ENCODE measurements at regions not wholly inside any gene's neighbourhood (a gene's known extent, or its start where the extent isn't known, plus 50 kb on each side); places are given as distances from the start of the nearest gene placed in this dataset.

DNA sequence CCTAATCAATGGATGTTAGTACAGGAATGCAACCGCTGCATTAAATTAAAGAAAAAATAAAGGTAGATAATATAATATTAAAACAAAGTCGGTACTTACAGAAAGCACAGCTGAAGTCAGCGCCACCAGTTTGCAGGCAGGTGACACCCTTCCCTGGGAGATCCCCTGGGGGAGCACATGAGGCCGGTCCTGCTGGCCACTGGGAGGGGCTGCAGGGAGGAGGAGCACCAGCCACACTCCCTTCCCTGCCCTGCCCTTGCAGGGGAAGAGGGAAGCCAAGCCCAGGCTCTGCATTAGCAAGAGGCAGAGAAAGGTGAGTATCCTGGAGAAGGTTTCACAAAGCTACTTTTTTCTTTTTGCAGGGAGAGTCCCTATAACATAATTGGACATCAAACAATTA, 507.0 kb downstream of the AJAP1 start:
- H3K9me3 Mint-ChIP-seq: peaks cover 3% of the 10 kb centered on the region
- H3K27ac Mint-ChIP-seq: no peak overlapping the region
- no peaks in the 10 kb centered on the region for H3K36me3 Mint-ChIP-seq
- intact Hi-C loops (cut with micrococcal nuclease): no loop called here
- POLR2A ChIA-PET: no interaction called here
- no peak overlapping the region for H3K4me3 Mint-ChIP-seq
- CTCF ChIA-PET: no interaction called here
- no peaks in the 10 kb centered on the region for H3K4me1 Mint-ChIP-seq (ENCODE audit: low read depth)
- H3K27me3 Mint-ChIP-seq: peaks cover 12% of the 10 kb centered on the region
- DNase-seq: no peak

DNA sequence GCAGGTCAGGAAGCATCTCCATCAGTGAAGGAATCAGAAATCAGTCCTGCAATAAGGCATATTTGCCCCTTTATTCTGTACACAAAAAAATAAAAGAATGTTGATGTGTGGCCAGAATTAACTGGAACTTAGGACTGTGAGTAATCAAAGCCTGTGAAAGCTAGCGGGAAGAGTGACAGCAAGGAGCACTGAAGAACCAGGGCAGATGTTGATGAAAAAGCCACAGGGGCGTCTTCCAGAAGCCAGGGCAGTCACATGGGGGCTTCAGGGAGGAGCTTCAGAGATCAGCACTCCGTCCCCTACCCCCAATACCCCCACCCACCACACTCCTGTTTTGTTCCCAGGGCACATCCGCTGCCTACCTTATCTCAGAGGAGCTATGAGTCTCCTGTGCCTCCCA, 502.8 kb downstream of the AJAP1 start:
- intact Hi-C loops (cut with micrococcal nuclease): no loop called here
- Mint-ChIP-seq H3K27me3 (peaks cover 4% of the 10 kb centered on the region), H3K27ac (no peak overlapping the region), H3K36me3 (peaks cover 1% of the 10 kb centered on the region), H3K9me3 (peaks cover 3% of the 10 kb centered on the region), H3K4me1 (ENCODE audit: low read depth) (no peaks in the 10 kb centered on the region), H3K4me3 (no peak overlapping the region)
- POLR2A ChIA-PET: no interaction called here
- CTCF ChIA-PET: no interaction called here
- DNase-seq: no peak

DNA sequence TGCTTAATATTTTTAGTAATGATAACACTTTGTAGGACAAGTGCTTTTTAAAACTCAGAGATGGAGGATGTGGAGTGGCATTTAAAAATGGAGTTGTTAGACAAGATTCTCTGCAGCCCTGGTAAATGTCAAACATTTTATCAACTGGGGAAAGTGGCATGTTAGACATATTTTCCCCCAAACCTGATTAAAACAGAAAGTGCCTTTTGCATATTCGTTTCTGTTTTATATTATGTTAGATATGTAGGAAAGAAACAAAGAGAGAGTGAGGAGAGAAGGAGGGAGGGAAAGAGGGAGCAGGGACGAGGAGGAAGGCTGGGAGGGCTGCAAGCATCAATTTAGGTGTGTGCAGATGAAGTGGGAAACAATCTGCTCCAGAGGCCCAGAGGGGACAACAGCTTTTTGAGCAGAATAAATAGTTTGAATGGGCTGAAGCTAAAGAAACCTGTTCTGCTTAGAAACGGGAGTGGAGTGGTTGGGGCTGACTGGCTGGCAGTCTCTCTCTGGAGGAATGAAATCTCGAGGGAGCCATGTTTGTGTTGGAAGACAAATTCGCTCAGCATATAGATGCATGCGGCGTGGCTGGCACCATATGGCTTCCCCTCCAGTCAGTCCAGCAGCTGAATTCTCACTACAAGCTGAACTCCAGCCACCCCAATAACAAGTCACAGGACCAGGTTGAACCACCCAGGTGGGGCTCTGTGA, 502.2 kb downstream of the AJAP1 start:
- ChIA-PET POLR2A (no interaction called here), CTCF (no interaction called here)
- H3K4me3 Mint-ChIP-seq: no peak overlapping the region
- H3K9me3 Mint-ChIP-seq: peaks cover 3% of the 10 kb centered on the region
- intact Hi-C loops (cut with micrococcal nuclease): no loop called here
- H3K36me3 Mint-ChIP-seq: peaks cover 1% of the 10 kb centered on the region
- peaks cover 4% of the 10 kb centered on the region for H3K27me3 Mint-ChIP-seq
- no peaks in the 10 kb centered on the region for H3K4me1 Mint-ChIP-seq (ENCODE audit: low read depth)
- H3K27ac Mint-ChIP-seq: no peak overlapping the region
- DNase-seq: no peak

DNA sequence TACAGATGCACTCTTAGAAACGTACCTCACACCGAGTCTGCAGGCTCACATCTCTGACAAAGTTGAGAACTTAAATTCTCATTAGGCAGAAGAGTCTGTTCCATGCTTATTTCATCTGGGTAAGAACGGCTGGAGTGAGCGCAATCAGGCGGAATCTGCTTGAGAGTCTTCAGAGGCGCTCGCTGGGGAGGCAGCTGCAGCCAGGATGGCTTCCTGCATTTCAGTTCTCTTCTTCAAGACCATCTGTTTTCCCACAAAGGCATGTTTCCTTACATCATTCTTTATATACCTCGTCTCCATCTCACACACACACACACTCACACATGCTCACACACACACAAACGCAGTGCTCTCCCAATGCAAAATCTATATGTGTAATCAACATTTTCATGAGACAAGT, 497.1 kb downstream of the AJAP1 start:
- no peak for DNase-seq
- Mint-ChIP-seq H3K4me1 (ENCODE audit: low read depth) (no peaks in the 10 kb centered on the region), H3K4me3 (no peak overlapping the region), H3K27me3 (peaks cover 2% of the 10 kb centered on the region), H3K9me3 (no peaks in the 10 kb centered on the region), H3K27ac (no peak overlapping the region), H3K36me3 (peaks cover 1% of the 10 kb centered on the region)
- CTCF ChIA-PET: no interaction called here
- intact Hi-C loops (cut with micrococcal nuclease): no loop called here
- POLR2A ChIA-PET: no interaction called here

DNA sequence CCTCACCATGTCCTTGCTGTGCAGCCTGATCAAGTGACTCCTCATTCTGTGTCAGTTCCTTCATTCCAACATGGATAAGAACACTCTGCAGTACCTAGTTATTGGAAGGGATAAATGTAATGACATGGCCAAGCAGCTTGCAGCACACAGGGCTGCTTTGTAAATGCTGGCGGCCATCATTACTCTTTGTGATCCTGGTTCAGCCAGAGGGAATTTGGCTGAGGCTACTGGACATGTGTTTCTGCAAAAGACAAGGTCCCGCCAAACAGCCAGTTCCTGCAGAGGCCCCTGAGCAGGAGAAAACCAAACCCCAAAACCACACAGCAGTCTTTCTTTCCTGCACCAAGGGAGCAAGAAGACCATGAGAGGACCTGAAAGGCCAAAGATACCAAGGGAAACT, 495.8 kb downstream of the AJAP1 start:
- CTCF ChIA-PET: no interaction called here
- POLR2A ChIA-PET: no interaction called here
- no peaks in the 10 kb centered on the region for H3K4me1 Mint-ChIP-seq (ENCODE audit: low read depth)
- peaks cover 1% of the 10 kb centered on the region for H3K36me3 Mint-ChIP-seq
- intact Hi-C loops (cut with micrococcal nuclease): no loop called here
- DNase-seq: no peak
- no peak overlapping the region for H3K27ac Mint-ChIP-seq
- H3K4me3 Mint-ChIP-seq: no peak overlapping the region
- no peaks in the 10 kb centered on the region for H3K9me3 Mint-ChIP-seq
- peaks cover 3% of the 10 kb centered on the region for H3K27me3 Mint-ChIP-seq

DNA sequence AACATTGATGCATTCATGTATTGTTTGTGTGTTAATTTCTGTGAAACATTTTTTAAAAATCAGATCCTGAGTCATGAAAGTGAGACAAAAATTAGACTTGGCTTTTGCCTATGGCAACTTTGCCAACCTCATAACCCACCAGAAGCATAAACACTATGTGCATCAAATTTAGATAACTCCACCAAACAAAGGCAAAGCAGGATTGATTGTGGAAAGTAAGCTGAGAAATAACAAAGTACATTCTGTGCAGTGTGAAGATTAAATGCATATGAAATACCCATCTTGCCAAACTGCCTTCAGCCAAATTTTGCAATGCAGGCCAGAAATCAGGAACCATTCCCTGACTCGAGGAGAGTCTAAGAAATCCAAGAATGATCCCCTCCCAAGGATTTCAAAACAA, 493.4 kb downstream of the AJAP1 start:
- intact Hi-C loops (cut with micrococcal nuclease): no loop called here
- no peak overlapping the region for H3K4me3 Mint-ChIP-seq
- H3K4me1 Mint-ChIP-seq (ENCODE audit: low read depth): no peaks in the 10 kb centered on the region
- DNase-seq: no peak
- no peak overlapping the region for H3K27ac Mint-ChIP-seq
- no peaks in the 10 kb centered on the region for H3K9me3 Mint-ChIP-seq
- ChIA-PET POLR2A (no interaction called here), CTCF (no interaction called here)
- no peaks in the 10 kb centered on the region for H3K36me3 Mint-ChIP-seq
- H3K27me3 Mint-ChIP-seq: peaks cover 16% of the 10 kb centered on the region

DNA sequence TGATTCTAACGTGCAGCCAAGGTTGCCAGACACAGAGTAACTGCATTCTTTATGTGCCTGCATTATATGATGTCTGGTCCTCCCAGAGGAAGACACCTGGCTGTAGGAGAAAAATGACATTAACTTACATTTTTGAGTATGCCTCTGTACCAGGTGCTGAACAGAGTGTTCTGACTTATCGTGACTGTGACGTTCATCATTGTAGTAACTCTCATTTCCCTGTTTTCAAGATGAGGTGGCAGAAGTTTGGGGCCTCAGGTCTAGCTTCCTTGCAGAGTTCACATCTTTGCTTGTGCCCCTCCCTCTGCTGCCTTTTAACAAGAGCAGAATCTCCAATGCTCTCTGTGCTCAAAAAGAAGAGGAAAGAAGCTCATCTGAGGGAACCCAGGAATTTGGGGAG, 488.0 kb downstream of the AJAP1 start:
- no peaks in the 10 kb centered on the region for H3K9me3 Mint-ChIP-seq
- H3K4me1 Mint-ChIP-seq (ENCODE audit: low read depth): no peaks in the 10 kb centered on the region
- no peaks in the 10 kb centered on the region for H3K36me3 Mint-ChIP-seq
- peak; percentile 15 for DNase-seq
- intact Hi-C loops (cut with micrococcal nuclease): no loop called here
- CTCF ChIA-PET: no interaction called here
- peaks cover 16% of the 10 kb centered on the region for H3K27me3 Mint-ChIP-seq
- H3K4me3 Mint-ChIP-seq: no peak overlapping the region
- H3K27ac Mint-ChIP-seq: no peak overlapping the region
- POLR2A ChIA-PET: no interaction called here

DNA sequence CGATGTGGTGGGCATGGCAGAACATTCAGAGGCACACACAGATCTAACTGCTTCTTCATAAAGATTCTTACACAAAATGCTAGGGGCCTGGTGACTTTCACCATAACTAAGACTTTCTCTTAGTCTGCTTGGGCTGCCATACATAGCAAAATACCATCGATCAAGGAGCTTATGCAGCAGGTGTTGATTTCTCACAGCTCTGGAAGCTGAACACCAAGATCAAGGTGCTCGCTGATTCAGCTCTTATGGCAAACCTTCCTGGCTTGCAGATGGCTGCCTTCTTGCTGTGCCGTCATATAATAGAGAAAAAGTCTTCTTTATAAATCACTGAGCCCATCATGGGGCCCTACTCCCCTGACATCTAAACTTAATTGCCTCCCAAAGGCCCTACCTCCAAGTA, 487.3 kb downstream of the AJAP1 start:
- Mint-ChIP-seq H3K9me3 (no peaks in the 10 kb centered on the region), H3K4me3 (no peak overlapping the region), H3K36me3 (no peaks in the 10 kb centered on the region), H3K27me3 (peaks cover 16% of the 10 kb centered on the region), H3K4me1 (ENCODE audit: low read depth) (no peaks in the 10 kb centered on the region), H3K27ac (no peak overlapping the region)
- intact Hi-C loops (cut with micrococcal nuclease): no loop called here
- DNase-seq: no peak
- POLR2A ChIA-PET: no interaction called here
- CTCF ChIA-PET: no interaction called here

DNA sequence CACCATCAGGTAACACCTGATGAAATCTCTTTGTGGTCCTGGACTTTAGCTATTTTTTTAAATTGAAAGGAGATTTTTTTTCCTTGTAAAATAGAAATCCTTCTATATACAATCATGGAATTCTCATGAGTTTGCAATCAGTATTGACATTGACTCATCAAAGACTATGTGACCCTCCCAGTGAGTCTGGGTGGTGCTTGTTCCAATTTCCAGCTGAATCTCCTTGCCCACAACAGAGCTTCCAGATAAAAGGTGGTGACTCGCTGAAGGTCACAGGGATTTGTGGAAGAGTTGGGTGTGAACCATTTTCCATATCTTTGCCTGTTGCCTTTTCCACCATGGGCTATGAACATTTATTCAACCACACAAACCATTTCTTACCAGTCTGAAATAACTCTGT, 486.6 kb downstream of the AJAP1 start:
- H3K9me3 Mint-ChIP-seq: no peaks in the 10 kb centered on the region
- intact Hi-C loops (cut with micrococcal nuclease): no loop called here
- ChIA-PET CTCF (no interaction called here), POLR2A (no interaction called here)
- H3K36me3 Mint-ChIP-seq: no peaks in the 10 kb centered on the region
- H3K27me3 Mint-ChIP-seq: peaks cover 16% of the 10 kb centered on the region
- no peak overlapping the region for H3K4me3 Mint-ChIP-seq
- no peak for DNase-seq
- no peaks in the 10 kb centered on the region for H3K4me1 Mint-ChIP-seq (ENCODE audit: low read depth)
- H3K27ac Mint-ChIP-seq: no peak overlapping the region

DNA sequence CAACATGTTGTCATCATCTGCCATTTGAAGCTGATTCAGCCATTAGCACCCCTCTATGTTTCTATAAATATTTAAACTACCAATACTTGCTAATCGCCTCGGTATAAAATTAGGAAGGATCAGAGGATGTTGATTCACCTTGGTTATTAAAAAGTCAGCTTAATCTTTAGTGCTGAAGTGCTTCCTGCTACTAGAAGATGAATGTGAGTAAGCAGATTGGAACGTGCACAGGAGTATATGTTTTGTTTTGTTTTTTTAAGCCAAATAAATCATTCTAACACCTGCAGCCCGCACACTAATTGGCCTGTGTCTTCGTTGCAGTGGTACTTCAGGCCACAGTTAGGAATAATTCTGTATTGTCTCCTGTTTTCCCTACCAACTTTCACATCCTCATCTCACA, 485.7 kb downstream of the AJAP1 start:
- Mint-ChIP-seq H3K4me1 (ENCODE audit: low read depth) (no peaks in the 10 kb centered on the region), H3K27me3 (peaks cover 12% of the 10 kb centered on the region), H3K36me3 (no peaks in the 10 kb centered on the region), H3K9me3 (no peaks in the 10 kb centered on the region), H3K27ac (no peak overlapping the region), H3K4me3 (no peak overlapping the region)
- no peak for DNase-seq
- CTCF ChIA-PET: no interaction called here
- POLR2A ChIA-PET: no interaction called here
- intact Hi-C loops (cut with micrococcal nuclease): no loop called here

DNA sequence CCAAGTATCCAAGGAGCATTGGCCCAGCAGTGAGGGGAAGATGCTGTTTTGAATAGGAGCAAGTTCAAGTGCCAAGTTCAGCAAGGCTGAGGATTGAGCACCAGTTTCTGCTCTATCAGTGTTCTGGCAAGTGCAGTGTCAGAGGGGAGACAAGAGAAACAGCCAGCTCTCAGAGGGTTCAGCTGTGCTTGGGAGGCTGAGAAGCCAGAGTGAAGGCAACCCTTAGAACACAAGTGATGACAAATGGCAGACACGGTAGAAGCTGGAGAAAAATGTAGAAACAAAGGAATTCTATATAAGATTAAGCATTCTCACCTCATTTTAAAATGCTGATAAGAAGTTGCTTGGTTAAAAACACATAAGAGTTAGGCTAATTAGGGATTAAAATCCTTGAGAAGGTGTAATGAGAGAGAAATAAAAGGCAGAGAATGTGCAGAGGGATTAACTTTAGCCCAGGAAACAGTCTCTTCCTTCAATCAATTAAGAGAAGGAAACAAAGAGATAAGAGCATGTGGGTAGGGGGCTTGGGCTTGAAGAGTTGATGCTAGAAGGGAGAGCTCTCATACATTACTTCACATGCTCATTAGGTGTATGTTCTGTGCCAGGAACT, 475.4 kb downstream of the AJAP1 start:
- POLR2A ChIA-PET: no interaction called here
- intact Hi-C loops (cut with micrococcal nuclease): no loop called here
- Mint-ChIP-seq H3K4me3 (no peak overlapping the region), H3K9me3 (peaks cover 6% of the 10 kb centered on the region), H3K4me1 (ENCODE audit: low read depth) (peaks cover 1% of the 10 kb centered on the region), H3K27me3 (peaks cover 4% of the 10 kb centered on the region), H3K36me3 (no peaks in the 10 kb centered on the region), H3K27ac (no peak overlapping the region)
- DNase-seq: no peak
- CTCF ChIA-PET: no interaction called here

DNA sequence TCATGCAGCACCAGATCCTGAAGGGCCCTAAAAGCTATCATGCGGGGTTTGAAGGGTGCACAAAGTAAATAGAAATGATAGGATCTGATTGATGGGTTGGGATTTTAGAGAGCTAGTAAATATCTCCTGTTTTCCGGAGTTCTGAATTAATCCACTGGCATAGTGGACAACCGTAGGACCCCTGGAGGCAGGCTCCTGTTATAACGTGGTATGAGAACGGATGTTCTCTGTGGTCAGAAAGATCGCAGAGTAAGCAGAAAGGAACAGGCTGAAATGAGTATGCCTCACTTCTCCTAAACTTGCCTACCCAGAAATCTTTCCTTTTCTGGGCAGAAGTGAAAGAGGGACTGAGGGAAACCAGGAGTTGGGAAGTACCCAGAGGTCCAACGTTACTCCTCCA, 470.8 kb downstream of the AJAP1 start:
- no peaks in the 10 kb centered on the region for H3K36me3 Mint-ChIP-seq

DNA sequence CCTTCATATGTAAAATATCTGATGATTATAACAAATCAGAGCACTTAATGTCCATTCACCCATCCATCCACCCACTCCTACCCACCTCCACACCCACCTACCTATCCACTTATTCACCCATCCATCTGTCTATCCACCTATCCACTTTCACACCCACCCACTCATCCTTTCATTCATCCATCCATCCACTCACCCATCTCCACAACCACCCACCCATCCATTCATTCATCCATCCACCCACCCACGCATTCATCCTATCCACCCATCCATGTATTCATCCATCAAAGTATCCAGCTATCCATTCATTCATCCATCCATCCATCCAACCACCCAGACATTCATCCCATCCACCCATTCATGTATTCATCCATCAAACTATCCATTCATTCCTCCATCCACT, 466.1 kb downstream of the AJAP1 start:
- Mint-ChIP-seq H3K27ac (no peak overlapping the region), H3K27me3 (peaks cover 8% of the 10 kb centered on the region), H3K36me3 (no peaks in the 10 kb centered on the region), H3K4me1 (ENCODE audit: low read depth) (peaks cover 1% of the 10 kb centered on the region), H3K9me3 (no peaks in the 10 kb centered on the region), H3K4me3 (no peak overlapping the region)
- intact Hi-C loops (cut with micrococcal nuclease): no loop called here
- POLR2A ChIA-PET: no interaction called here
- DNase-seq: no peak
- CTCF ChIA-PET: interaction anchor here (0.6 kb wide), 1 partner anchor 324 kb away, joined by 3 read pairs; no protein-coding TSS in a partner anchor

More for the DNA sequence above, 470.8 kb downstream of the AJAP1 start:
- no peak for DNase-seq
- CTCF ChIA-PET: no interaction called here
- Mint-ChIP-seq H3K9me3 (peaks cover 6% of the 10 kb centered on the region), H3K4me1 (ENCODE audit: low read depth) (peaks cover 1% of the 10 kb centered on the region), H3K27me3 (peaks cover 12% of the 10 kb centered on the region), H3K27ac (no peak overlapping the region), H3K4me3 (no peak overlapping the region)
- POLR2A ChIA-PET: no interaction called here
- intact Hi-C loops (cut with micrococcal nuclease): no loop called here
